Neural cell (in vitro differentiated cells): ENCODE measurements at regions not wholly inside any gene's neighbourhood (a gene's known extent, or its start where the extent isn't known, plus 50 kb on each side); places are given as distances from the start of the nearest gene placed in this dataset.

Experiments used
- H2AFZ ChIP-seq: fragments of 200-600, 300-800 bp; sonication (generic), shearing (Covaris generic); 2 replicates; pipeline ENCODE4 v1.6.0; 2014; ENCODE audit warnings: low read depth, mild to moderate bottlenecking, antibody characterized with exemption, low read length, moderate library complexity
- H3F3A ChIP-seq: fragments of 200-600 bp; shearing (Covaris generic); 2 replicates; pipeline ENCODE4 v1.6.1; 2016; ENCODE audit warnings: mild to moderate bottlenecking, moderate library complexity, mixed read lengths, antibody characterized with exemption, low read length; ENCODE audit not compliant: insufficient read depth, poor library complexity, severe bottlenecking
- H3K27ac ChIP-seq: fragments of 200-600, 300-800 bp; sonication (generic), shearing (Covaris generic); 2 replicates; pipeline ENCODE4 v1.5.1; 2014; ENCODE audit warnings: mild to moderate bottlenecking, low read length, moderate library complexity
- H3K27me3 ChIP-seq: fragments of 300-800, 200-600 bp; sonication (generic), shearing (Covaris generic); 2 replicates; pipeline ENCODE4 v1.6.0; 2014; ENCODE audit warnings: mild to moderate bottlenecking, low read depth, low read length, moderate library complexity; ENCODE audit not compliant: insufficient read depth
- H3K36me3 ChIP-seq: fragments of 300-800, 200-600 bp; sonication (generic), shearing (Covaris generic); 2 replicates; pipeline ENCODE4 v1.5.1; 2014; ENCODE audit warnings: mild to moderate bottlenecking, antibody characterized with exemption, low read length, moderate library complexity; ENCODE audit not compliant: insufficient read depth
- H3K4me2 ChIP-seq: fragments of 300-800, 200-600 bp; sonication (generic), shearing (Covaris generic); 2 replicates; pipeline ENCODE4 v1.6.0; 2014; ENCODE audit warnings: mild to moderate bottlenecking, low read length
- H3K4me3 ChIP-seq: fragments of 300-800, 200-600 bp; sonication (generic), shearing (Covaris generic); 2 replicates; pipeline ENCODE4 v1.5.1; 2014; ENCODE audit warnings: mild to moderate bottlenecking, low read length, moderate library complexity
- H3K79me2 ChIP-seq: fragments of 200-600 bp; shearing (Covaris generic); replicated peaks from 2 replicates; pipeline ENCODE4 v1.6.0; 2014; ENCODE audit warnings: mild to moderate bottlenecking, low read length, moderate library complexity; ENCODE audit not compliant: insufficient read depth
- H3K9ac ChIP-seq: fragments of 300-800, 200-600 bp; sonication (generic), shearing (Covaris generic); 2 replicates; pipeline ENCODE4 v1.6.1; 2016; ENCODE audit warnings: mild to moderate bottlenecking, low read length, mixed read lengths
- H3K9me2 ChIP-seq: fragments of 200-600 bp; shearing (Covaris generic); 2 replicates; pipeline ENCODE4 v1.6.1; 2016; ENCODE audit warnings: mild to moderate bottlenecking, low read length, mixed read lengths; ENCODE audit not compliant: insufficient read depth
- H3K9me3 ChIP-seq: fragments of 200-600, 300-800 bp; sonication (generic), shearing (Covaris generic); 2 replicates; pipeline ENCODE4 v1.6.1; 2016; ENCODE audit warnings: mild to moderate bottlenecking, mixed run types, low read length, moderate library complexity, mixed read lengths
- H4K20me1 ChIP-seq: fragments of 200-600 bp; shearing (Covaris generic); 2 replicates; pipeline ENCODE4 v1.6.1; 2016; ENCODE audit warnings: mild to moderate bottlenecking, mixed run types; ENCODE audit not compliant: insufficient read depth
- CTCF ChIP-seq: fragments of 450-650 bp; IDR thresholded peaks from 2 replicates; pipeline ENCODE4 v1.5.1; 2014; ENCODE audit warnings: antibody characterized with exemption, mild to moderate bottlenecking, moderate library complexity; ENCODE audit not compliant: poor library complexity, severe bottlenecking
- EP300 ChIP-seq: fragments of 450-650 bp; conservative IDR thresholded peaks from 2 replicates; pipeline ENCODE4 v1.6.1; 2014; ENCODE audit warnings: antibody characterized with exemption, mild to moderate bottlenecking, moderate library complexity; ENCODE audit not compliant: poor library complexity, severe bottlenecking
- EZH2 ChIP-seq: fragments of 200-600, 300-800 bp; shearing (Covaris generic), sonication (generic); IDR thresholded peaks from 2 replicates; pipeline ENCODE4 v1.6.1; 2014; ENCODE audit warnings: antibody characterized with exemption, low read length, borderline replicate concordance, mild to moderate bottlenecking; ENCODE audit not compliant: insufficient read depth, poor library complexity, severe bottlenecking
- MXI1 ChIP-seq: fragments of 450-650 bp; conservative IDR thresholded peaks from 2 replicates; pipeline ENCODE4 v1.6.1; 2014; ENCODE audit warnings: antibody characterized with exemption, mild to moderate bottlenecking; ENCODE audit not compliant: poor library complexity, severe bottlenecking
- POLR2AphosphoS5 ChIP-seq: IDR thresholded peaks from 2 replicates; pipeline ENCODE4 v1.6.1; 2012
- RAD21 ChIP-seq: fragments of 450-650 bp; conservative IDR thresholded peaks from 2 replicates; pipeline ENCODE4 v1.6.1; 2014; ENCODE audit warnings: antibody characterized with exemption, mild to moderate bottlenecking, moderate library complexity
- REST ChIP-seq: IDR thresholded peaks from 2 replicates; pipeline ENCODE4 v1.6.1; 2012; ENCODE audit warnings: borderline replicate concordance
- SMC3 ChIP-seq: fragments of 450-650 bp; conservative IDR thresholded peaks from 2 replicates; pipeline ENCODE4 v1.6.1; 2014; ENCODE audit warnings: antibody characterized with exemption, mild to moderate bottlenecking, moderate library complexity; ENCODE audit not compliant: poor library complexity
- TAF1 ChIP-seq: IDR thresholded peaks from 2 replicates; pipeline ENCODE4 v1.6.1; 2012; ENCODE audit warnings: low read depth

- Histone ChIP-seq H2AFZ (no peak overlapping the region), H3K79me2 (no peaks in the 10 kb centered on the region), H3K9me2 (no peaks in the 10 kb centered on the region), H3K36me3 (no peaks in the 10 kb centered on the region), H3K4me3 (no peak overlapping the region), H4K20me1 (no peaks in the 10 kb centered on the region), H3K9ac (no peak overlapping the region), H3K27ac (no peak overlapping the region), H3F3A (no peaks in the 10 kb centered on the region), H3K9me3 (no peaks in the 10 kb centered on the region), H3K4me2 (no peak overlapping the region), H3K27me3 (no peaks in the 10 kb centered on the region)
- TF ChIP-seq REST (no peak), SMC3 (no peak), EZH2 (no peak), POLR2AphosphoS5 (no peak), CTCF (no peak), MXI1 (no peak), TAF1 (no peak), EP300 (no peak), RAD21 (no peak)
Measured at GRCh38 chr13:53460796-53461195, 432.2 kb downstream of the OLFM4 start.

GRCh38 chr13:53463106-53463505 lies 434.5 kb downstream of the OLFM4 start:
- no peak overlapping the region for H2AFZ ChIP-seq

More at GRCh38 chr13:53463106-53463505, 434.5 kb downstream of the OLFM4 start:
- H3K79me2 ChIP-seq = no peaks in the 10 kb centered on the region
- H3F3A ChIP-seq = no peaks in the 10 kb centered on the region
- no peak overlapping the region for H3K4me3 ChIP-seq
- no peak for TF ChIP-seq SMC3
- no peak for TF ChIP-seq TAF1
- no peak for TF ChIP-seq RAD21
- peak; percentile 26 for TF ChIP-seq EP300
- TF ChIP-seq REST = no peak
- H3K36me3 ChIP-seq = no peaks in the 10 kb centered on the region
- H3K9me2 ChIP-seq = no peaks in the 10 kb centered on the region
- H3K9ac ChIP-seq = no peak overlapping the region
- H3K4me2 ChIP-seq = no peak overlapping the region
- H4K20me1 ChIP-seq = no peaks in the 10 kb centered on the region
- H3K27ac ChIP-seq = peak overlapping the region; percentile 23
- no peaks in the 10 kb centered on the region for H3K9me3 ChIP-seq
- H3K27me3 ChIP-seq = no peaks in the 10 kb centered on the region
